Tongue (tissue), 1 donor: ENCODE measurements at regions not wholly inside any gene's neighbourhood (a gene's known extent, or its start where the extent isn't known, plus 50 kb on each side); places are given as distances from the start of the nearest gene placed in this dataset.
A peak's percentile ranks its signal among the peaks of the same experiment; 100 is the strongest.
"Not testable (repeated sequence)": the region's sequence is repeated elsewhere in the genome, so short reads cannot be mapped to it uniquely, and the experiment has no call there.

Source experiments
- DNase-seq: peaks from one replicate; pipeline ENCODE4 v3.0.0-alpha.2; 2015

GRCh38 chr4:152063621-152064240, 302.9 kb upstream of the GATB start:
- DNase-seq, result peak; percentile 93

GRCh38 chr4:152062936-152063620, 302.3 kb upstream of the GATB start:
- DNase-seq, result no peak

GRCh38 chr4:152054731-152055130, 293.9 kb upstream of the GATB start:
- no peak for DNase-seq

GRCh38 chr4:152052451-152053057, 291.7 kb upstream of the GATB start:
- no peak for DNase-seq

- DNase-seq, result not testable (repeated sequence)
Measured at GRCh38 chr4:152051332-152051731, 290.5 kb upstream of the GATB start.

GRCh38 chr4:152050106-152050505, 289.3 kb upstream of the GATB start:
- DNase-seq, result no peak

GRCh38 chr4:152047451-152047850, 286.6 kb upstream of the GATB start:
- no peak for DNase-seq

- DNase-seq, result peak; percentile 87
Measured at GRCh38 chr4:152045807-152046571, 285.2 kb upstream of the GATB start.

- DNase-seq, result no peak
Measured at GRCh38 chr4:152045449-152045806, 284.6 kb upstream of the GATB start.

- DNase-seq, result no peak
Measured at GRCh38 chr4:152044331-152045036, 283.7 kb upstream of the GATB start.

- no peak for DNase-seq
Measured at GRCh38 chr4:152041295-152041694, 280.5 kb upstream of the GATB start.

GRCh38 chr4:152039691-152040090, 278.9 kb upstream of the GATB start:
- no peak for DNase-seq

- DNase-seq, result no peak
Measured at GRCh38 chr4:152039023-152039481, 278.2 kb upstream of the GATB start.

- no peak for DNase-seq
Measured at GRCh38 chr4:152038238-152038637, 277.4 kb upstream of the GATB start.

GRCh38 chr4:152037435-152037834, 276.6 kb upstream of the GATB start:
- DNase-seq, result no peak

GRCh38 chr4:152033621-152034020, 272.8 kb upstream of the GATB start:
- DNase-seq, result no peak

GRCh38 chr4:152032722-152033131, 271.9 kb upstream of the GATB start:
- DNase-seq, result no peak

GRCh38 chr4:152029631-152030030, 268.8 kb upstream of the GATB start:
- DNase-seq, result no peak

GRCh38 chr4:152028131-152028530, 267.3 kb upstream of the GATB start:
- DNase-seq, result no peak

- DNase-seq, result no peak
Measured at GRCh38 chr4:152024881-152025280, 264.1 kb upstream of the GATB start.

GRCh38 chr4:152023674-152024073, 262.9 kb upstream of the GATB start:
- no peak for DNase-seq

- peak; percentile 9 for DNase-seq
Measured at GRCh38 chr4:152022543-152022942, 261.7 kb upstream of the GATB start.
